ENCODE measurements at regions not wholly inside any gene's neighbourhood (a gene's known extent, or its start where the extent isn't known, plus 50 kb on each side); places are given as distances from the start of the nearest gene placed in this dataset.

GRCh38 chr16:72271699-72272240 lies 99.8 kb upstream of the PMFBP1 start:
- no peak for DNase-seq (ENCODE audit: low read depth)

GRCh38 chr16:72270531-72270930 lies 98.6 kb upstream of the PMFBP1 start:
- DNase-seq (ENCODE audit: low read depth): no peak

GRCh38 chr16:72266836-72267235 lies 94.9 kb upstream of the PMFBP1 start:
- DNase-seq (ENCODE audit: low read depth): no peak

- no peak for DNase-seq (ENCODE audit: low read depth)
Observed at GRCh38 chr16:72264771-72265170, 92.8 kb upstream of the PMFBP1 start.

- no peak for DNase-seq (ENCODE audit: low read depth)
Observed at GRCh38 chr16:72262711-72263110, 90.8 kb upstream of the PMFBP1 start.

GRCh38 chr16:72261127-72261526 lies 89.2 kb upstream of the PMFBP1 start:
- no peak for DNase-seq (ENCODE audit: low read depth)

- DNase-seq (ENCODE audit: low read depth): peak; percentile 92
Observed at GRCh38 chr16:72256398-72257066, 84.6 kb upstream of the PMFBP1 start.

- DNase-seq (ENCODE audit: low read depth): peak; percentile 44
Observed at GRCh38 chr16:72255786-72256185, 83.8 kb upstream of the PMFBP1 start.

GRCh38 chr16:72247821-72248253 lies 75.9 kb upstream of the PMFBP1 start:
- peak; percentile 36 for DNase-seq (ENCODE audit: low read depth)

GRCh38 chr16:72246423-72246822 lies 74.5 kb upstream of the PMFBP1 start:
- no peak for DNase-seq (ENCODE audit: low read depth)

- DNase-seq (ENCODE audit: low read depth): no peak
Observed at GRCh38 chr16:72244853-72245252, 72.9 kb upstream of the PMFBP1 start.

GRCh38 chr16:72243621-72244020 lies 71.7 kb upstream of the PMFBP1 start:
- no peak for DNase-seq (ENCODE audit: low read depth)

GRCh38 chr16:72242757-72243156 lies 70.8 kb upstream of the PMFBP1 start:
- DNase-seq (ENCODE audit: low read depth): no peak

GRCh38 chr16:72241930-72242329 lies 70.0 kb upstream of the PMFBP1 start:
- peak; percentile 28 for DNase-seq (ENCODE audit: low read depth)

GRCh38 chr16:72241008-72241407 lies 69.1 kb upstream of the PMFBP1 start:
- no peak for DNase-seq (ENCODE audit: low read depth)

GRCh38 chr16:72240466-72240865 lies 68.5 kb upstream of the PMFBP1 start:
- no peak for DNase-seq (ENCODE audit: low read depth)

- no peak for DNase-seq (ENCODE audit: low read depth)
Observed at GRCh38 chr16:72236866-72237265, 64.9 kb upstream of the PMFBP1 start.

- DNase-seq (ENCODE audit: low read depth): no peak
Observed at GRCh38 chr16:72234387-72234786, 62.4 kb upstream of the PMFBP1 start.

- no peak for DNase-seq (ENCODE audit: low read depth)
Observed at GRCh38 chr16:72228014-72228413, 56.1 kb upstream of the PMFBP1 start.

GRCh38 chr16:72226136-72226535 lies 54.2 kb upstream of the PMFBP1 start:
- no peak for DNase-seq (ENCODE audit: low read depth)

GRCh38 chr16:72224260-72224768 lies 52.4 kb upstream of the PMFBP1 start:
- no peak for DNase-seq (ENCODE audit: low read depth)

- no peak for DNase-seq (ENCODE audit: low read depth)
Observed at GRCh38 chr16:72222503-72222902, 50.5 kb upstream of the PMFBP1 start.

Measured in stromal cell of bone marrow (primary cell).